ENCODE measurements at regions not wholly inside any gene's neighbourhood (a gene's known extent, or its start where the extent isn't known, plus 50 kb on each side); places are given as distances from the start of the nearest gene placed in this dataset.
A peak's percentile ranks its signal among the peaks of the same experiment; 100 is the strongest.

DNA sequence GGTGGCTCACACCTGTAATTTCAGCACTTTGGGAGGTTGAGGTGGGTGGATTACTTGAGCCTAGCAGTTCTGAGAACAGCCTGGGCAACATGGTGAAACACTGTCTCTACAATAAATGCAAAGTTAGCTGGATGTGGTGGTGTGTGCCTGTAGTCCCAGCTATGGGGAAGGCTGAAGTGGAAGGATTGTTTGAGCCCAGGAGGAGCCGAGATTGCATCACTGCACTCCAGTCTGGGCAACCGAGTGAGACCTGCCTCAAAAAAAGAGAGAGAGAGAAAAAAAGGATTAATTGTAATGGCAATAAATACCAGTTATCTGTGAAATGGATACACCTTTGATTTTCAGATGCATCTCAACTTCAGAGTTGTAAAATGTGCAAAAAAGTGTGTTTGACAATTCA is 58.8 kb downstream of the SPRY1 start:
- no peak for DNase-seq

DNA sequence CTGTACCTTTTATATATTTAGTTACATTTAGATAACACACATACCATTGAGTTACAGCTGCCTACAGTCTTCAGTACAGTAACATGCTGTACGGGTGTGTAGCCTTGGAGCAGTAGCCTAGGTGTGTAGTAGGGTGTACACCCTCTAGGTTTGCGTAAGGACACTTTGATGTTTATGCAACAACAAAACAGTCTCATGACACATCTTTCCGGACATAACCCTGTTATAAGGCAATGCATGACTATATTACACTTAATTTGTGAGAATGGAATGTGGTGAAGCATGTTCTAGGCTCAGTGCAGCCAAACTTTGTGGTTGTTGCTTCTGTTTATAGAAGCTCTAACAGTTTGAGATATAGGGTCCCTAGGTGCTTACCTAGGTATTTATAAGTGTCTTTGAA is 65.4 kb downstream of the SPRY1 start:
- DNase-seq, result no peak

DNA sequence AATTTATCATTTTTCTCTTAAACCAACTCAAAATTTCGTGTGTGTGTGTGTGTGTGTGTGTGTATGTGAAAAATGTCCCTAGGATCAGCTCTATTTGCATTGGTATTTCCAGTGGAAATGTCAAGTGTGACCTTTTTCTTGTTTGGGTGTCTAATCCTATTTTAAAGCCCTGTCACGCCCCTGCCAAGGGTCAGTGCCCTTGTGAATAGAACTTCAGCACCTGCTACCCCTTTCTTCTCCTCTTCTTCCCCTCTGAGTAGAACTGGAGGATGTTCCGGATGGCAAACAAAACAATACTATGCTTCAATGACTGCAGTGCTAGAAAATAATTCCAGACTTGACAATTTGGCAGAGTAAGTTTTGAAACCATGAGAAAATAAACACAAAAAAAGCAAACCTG is 67.3 kb downstream of the SPRY1 start:
- DNase-seq, result no peak

DNA sequence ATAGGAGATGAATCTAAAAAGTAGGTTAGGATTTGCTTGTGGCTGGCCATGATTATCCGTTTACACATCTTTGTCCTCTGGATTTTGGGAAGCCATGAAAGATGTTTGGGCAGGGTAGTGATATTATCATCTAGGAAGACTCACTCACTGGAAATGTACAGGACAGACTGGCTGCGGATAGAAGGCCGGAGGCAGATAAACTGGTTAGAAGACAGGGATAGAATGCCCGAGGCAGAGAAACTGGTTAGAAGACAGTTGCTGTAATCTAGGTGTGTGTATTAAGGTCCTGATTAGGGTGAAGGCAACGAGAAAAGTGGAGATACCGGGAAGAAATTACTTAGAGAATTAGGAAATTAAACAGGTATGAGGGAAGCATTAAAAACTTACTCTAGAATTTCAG is 68.8 kb downstream of the SPRY1 start:
- DNase-seq, result no peak

DNA sequence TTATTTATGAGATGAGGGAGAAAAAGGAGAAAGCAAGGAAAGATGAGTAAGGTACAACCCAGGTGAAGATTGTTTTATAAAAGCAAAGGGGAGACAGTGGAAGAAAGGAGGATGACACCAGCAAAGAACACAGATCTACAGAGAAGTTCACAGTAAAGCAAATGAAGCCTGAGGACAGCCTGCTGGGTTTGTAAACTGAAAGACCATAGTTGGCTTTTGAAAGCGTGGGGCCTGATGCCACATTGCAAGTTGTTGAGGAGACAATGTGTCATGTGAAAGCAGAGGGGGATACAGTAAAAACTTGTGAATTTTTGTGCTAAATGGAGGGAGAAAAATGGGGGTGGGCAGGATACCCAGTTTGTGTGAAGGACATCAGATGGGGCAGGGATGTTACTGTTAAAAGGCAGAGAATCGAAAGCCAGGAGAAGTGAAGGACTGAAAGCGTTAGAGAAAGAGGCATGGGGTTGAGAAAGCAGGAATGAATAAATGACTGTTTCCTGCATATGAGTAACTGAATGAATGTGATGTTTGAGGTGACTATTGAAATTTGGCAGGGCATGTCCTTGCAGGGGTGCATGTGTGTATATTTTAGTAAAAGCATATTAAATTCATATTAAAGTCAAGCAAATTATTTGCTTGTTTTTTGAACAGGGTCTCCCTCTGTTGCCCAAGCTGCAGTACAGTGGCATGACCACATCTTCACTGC is 69.6 kb downstream of the SPRY1 start:
- no peak for DNase-seq

DNA sequence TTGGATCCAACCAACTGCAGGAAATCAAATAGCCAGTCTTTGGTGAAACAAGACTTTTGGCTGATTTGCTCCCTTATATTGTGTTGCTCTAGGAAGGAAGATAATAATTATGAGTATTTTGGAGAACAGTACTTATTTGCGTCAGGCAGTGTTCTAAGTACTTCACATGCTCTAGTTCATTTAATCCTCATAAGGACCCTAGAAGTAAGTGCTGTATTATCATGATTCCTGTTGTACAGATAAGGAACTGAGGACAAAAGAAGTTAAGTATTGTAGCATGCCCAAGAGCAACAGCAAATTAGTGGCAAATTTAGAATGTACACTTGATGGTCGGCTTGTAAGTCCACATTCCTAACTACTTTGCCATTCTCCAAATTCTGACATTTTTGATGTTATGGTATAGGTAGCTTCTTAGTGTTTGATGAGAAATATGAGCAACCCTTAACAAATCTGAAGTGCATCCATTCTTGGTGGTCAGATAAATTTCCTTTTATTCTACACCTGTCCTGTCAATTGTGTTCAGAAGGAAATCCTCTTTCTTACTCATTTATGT is 72.0 kb downstream of the SPRY1 start:
- DNase-seq, result no peak

DNA sequence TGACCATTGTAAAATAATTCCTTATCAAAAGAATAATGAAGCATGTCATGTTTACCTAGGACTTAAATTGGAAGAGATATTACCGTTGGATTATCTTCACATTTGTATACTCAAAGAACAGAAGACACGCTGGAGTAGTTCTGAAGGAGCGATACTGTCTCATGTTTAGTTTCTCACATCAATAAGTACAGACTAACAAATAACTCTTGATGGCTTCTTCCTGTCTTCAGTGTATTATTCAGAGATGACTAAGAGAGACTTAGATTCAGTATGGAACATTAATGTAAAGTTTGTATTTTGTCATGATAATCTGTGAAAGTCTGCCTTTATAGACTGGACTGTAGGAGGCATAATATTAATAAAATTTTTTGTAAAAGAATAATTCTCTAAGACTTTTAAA is 72.7 kb downstream of the SPRY1 start:
- no peak for DNase-seq

DNA sequence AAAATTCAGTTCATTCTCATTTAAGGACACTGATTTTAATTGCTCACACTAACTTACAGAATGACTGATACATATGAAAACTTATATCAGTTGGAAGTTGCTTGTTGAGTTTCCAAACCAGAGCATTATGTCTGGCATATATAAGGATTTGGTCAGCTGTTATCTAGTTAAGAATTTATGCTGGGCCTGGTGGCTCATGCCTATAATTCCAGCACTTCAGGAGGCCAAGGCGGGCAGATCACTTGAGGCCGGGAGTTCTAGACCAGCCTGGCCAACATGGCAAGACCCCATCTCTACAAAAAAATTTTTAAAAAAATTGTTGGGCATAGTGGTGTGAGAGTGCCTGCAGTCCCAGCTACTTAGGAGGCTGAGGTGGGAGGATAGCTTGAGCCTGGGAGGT is 73.1 kb downstream of the SPRY1 start:
- no peak for DNase-seq

DNA sequence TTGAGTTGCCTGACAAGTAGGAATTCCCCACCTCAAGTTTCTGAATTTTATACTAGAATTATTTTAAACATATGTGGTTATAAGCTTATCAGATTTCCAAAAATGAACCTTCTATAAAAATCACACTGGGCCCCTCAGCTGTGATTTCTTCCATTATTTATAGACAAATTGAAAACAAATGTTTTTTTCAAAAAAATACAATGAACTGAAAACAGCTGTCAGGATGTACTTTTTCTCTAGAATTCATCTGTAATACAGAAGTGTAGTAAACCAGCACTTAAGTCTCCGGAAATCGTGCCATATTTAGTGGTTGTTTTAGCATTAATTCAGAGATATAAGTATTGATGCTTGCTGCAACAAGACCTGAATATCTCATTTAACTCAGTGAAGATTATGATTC is 74.0 kb downstream of the SPRY1 start:
- DNase-seq, result no peak

DNA sequence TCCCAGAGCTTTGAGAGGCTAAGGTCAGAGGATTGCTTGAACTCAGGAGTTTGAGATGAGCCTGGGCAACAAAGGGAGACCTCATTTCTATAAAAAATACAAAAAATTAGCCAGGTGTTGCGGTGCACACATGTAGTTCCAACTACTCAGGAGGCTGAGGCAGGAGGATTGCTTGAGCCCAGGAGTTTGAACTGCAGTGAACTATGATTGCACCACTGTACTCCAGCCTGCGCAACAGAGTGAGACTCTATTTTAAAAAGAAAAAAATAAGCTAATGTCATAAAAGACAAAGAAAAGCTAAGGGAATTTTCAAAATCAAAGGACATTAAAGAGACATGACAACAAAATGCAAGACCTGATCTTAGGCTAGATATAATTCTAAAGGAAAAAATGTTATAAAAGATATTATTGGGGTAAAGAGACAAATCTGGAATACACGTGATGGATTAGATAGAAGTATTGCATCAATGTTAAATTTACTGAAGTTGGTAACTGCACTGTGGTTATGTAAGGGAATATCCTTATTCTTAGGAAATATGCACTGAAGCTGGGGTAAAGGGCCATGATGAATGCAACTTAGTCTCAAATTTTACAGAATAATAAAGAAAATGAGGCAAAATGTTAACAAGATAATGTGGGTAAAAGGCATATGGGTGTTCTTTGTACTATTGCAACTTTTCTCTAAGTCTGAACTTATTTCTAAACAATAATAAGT is 75.2 kb downstream of the SPRY1 start:
- DNase-seq, result no peak

DNA sequence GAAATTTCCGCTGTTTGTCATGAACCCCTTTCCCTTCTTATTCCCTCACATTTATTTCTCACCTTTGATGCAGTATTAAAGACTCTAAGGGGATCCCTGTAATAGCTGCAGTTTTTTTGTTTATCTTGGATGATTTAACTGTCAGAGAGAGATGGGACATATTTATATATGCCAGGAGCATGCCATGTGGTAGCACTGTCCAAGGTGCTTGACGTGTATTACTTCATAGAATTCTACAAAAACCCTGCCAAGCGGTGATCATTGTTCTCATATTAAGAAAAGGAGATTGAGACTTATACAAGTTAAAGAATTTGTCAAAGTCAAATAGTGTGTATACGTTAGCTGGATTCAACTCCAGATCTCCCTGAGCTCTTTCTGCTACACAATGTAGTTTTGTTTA is 78.2 kb downstream of the SPRY1 start:
- no peak for DNase-seq

DNA sequence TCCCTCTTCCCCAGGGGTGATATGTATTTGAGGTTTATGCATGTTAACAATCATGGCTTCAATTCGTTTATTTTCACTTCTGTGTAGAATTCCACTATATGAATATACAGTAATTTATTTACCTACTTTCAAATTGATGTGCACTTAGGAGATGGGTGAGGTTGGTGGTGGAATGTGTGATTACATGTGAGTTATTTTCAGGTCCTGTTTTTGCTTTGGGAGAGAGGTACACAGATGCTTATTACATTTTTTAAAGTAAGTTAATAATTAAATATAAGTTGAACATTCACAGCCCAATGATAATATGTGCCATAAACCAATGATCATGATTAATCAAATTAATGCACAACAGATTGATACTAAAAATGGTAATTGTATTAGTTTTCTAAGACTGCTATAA is 79.5 kb downstream of the SPRY1 start:
- no peak for DNase-seq

DNA sequence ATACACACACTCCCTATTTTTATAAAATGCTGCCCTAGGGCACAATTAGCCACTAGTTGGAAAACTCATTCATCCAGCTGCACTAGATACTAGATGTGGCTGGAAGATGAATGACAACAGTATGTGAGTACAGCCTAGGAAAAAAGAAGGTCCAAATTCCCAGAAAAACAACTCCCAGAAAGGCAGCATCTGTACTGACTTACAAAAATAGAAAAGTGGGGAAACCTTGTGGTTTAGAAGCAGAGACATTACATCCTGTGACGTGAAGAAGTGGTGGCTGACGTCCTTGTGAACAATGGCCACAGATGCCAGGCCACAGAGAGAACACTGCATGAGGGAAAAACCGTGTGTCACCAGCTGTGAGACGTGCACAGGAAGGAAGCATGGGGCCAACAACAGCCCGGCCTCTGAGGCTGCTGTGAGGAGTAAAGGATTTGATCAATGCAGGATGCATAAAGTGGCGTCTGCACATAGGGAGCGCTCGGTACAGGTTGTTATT is 81.2 kb downstream of the SPRY1 start:
- DNase-seq, result no peak

DNA sequence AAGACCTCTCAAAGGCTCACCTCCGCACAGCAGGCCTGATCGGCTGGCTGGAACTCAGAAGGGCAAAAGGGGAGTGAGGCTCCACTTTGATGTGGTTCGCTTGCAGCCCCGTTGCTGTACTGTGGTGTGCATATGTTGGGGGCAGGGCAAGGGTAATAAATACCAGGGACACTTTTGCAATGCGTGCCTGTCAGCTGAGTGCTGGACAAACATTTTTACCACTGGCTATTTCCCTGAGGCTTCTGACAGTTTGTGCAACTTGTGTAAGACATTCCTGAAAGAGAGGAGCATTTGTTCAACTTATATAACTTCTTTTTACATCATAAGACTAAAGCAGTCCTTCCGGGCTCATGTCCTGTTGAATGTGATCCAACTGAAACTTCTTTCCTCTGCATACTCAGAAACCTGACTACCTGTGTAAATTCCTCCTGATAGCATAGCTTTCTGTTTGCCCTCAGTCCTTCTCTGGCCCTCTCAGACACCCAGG is 82.3 kb downstream of the SPRY1 start:
- peak; percentile 57 for DNase-seq

DNA sequence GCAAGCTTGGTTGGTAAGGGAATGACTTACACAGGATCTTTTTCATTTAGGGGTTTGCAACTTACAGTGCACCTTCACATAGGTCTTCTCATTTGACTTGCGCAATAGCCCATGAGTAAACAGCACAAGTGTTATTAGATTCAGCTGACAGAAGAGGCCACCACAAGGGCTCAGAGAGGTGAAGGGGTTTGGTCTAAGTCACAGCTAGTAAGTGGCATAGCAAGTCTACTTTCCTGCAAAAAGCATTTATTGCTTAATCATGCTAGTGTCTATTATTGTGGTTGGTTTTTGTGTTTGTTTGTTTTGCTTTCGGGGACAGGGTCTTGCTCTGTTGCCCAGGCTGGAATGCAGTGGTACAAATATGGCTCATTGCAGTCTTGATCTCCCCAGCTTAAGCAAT is 83.3 kb downstream of the SPRY1 start:
- no peak for DNase-seq

DNA sequence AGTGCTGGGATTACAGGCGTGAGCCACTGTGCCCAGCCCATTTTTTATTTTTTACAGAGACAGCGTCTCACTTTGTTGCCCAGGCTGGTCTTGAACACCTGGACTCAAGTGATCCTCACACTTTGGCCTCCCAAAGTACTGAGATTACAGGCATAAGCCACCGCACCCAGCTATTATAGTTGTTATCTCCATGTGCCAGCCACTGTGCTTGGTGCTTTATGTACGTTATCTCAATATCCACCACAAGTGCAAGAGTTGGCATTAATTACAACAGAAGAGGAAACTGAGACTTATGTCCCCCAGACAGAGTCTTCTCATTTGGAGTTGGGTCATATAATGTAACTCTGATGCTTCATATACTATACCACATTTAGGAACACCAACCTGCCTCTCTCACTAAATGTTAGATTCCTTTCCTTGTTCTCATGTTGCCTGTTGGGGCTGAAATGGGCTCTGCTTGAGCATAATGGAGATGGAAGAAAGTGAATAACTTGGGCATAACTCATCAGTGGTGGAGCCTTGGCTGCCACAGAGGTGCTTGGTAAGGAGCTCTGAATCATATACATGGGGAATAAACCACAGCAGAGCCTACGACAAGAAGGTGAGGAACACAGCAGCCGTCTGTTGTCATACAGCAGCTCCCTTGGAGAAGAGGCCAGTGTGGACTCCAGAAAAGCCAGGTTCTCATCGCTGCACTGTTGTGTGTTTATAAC is 84.3 kb downstream of the SPRY1 start:
- no peak for DNase-seq

DNA sequence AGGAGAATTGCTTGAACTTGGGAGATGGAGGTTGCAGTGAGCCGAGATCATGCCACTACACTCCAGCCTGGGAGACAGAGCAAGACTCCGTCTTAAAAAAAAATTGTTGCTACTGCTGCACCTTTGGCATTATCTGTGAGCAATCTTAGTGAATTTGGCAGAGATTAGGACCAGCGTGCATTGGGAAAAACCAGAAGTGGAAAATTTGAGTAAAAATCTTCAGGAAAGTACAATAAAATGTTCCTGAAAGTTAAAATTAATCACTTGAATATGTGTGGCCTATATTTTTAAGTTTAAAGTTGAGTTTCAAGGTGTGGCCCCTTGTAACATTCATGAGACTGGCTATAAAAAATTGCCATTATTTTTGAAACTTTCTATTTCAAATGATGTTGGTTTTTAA is 85.1 kb downstream of the SPRY1 start:
- no peak for DNase-seq

DNA sequence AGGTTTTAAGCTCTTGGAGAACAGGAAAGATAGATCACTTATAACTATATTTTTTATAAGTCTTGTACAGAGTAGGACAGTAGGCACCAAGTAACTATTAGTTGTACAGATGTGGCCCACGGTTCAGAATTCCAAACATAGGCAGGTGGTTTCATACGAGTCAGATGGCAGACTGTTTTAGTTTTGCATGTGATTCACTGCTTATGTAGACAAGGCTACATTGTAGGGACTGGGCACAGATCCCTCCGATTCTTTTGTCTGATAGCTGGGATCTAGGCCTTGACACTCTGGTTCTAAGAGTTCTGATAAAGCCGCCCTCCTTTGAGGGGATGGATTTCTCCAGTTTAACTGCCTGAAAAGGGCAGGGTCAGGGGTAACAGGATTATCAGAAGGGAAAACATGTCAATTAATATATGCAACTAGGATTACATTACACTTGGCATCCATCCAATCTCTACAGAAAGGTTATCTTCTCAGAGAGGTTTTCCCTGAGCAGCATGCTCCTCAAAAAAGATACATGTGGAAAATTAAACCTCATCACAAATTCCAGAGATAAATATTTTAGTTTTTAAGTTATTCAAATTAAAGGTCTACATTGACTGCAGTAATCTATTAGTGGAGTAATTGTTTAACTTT is 87.8 kb downstream of the SPRY1 start:
- no peak for DNase-seq

DNA sequence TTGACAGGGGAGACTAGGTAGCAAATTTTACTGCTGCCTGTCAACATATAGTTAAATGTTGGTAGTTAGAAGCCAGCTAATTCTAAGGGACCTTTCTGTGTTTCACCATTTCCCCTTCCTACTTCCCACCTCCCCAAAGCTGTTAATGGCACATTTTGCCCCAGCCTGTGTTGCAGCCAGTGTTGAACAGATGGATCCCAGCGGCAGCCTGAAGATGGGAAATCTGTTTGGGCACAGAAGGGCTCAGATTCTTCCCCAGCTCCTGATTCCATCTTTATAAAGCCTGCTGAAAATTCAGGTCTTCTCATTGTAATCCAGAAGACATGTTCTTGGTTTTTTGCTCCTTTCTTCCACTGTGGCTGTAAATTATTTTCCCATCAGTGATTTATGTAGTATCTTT is 89.0 kb downstream of the SPRY1 start:
- no peak for DNase-seq

DNA sequence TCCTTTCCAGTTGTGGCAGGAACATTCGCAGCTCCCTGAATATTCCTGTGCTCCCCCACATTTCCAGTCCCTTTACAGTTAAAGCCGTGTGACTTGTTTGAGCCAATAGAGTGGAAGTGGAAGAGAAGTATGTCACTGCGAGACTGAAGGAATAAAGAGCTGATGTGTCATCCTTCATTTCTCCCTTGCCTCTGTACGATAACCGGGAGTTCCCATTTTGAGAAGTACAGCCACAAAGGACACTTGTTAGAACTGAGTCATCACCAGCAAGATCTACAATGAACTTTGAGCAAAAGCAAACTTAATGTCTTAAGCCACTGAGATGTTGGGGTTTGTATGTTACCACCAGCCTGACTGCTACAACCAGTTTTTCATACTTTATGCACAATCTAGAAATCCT is 92.3 kb downstream of the SPRY1 start:
- no peak for DNase-seq

DNA sequence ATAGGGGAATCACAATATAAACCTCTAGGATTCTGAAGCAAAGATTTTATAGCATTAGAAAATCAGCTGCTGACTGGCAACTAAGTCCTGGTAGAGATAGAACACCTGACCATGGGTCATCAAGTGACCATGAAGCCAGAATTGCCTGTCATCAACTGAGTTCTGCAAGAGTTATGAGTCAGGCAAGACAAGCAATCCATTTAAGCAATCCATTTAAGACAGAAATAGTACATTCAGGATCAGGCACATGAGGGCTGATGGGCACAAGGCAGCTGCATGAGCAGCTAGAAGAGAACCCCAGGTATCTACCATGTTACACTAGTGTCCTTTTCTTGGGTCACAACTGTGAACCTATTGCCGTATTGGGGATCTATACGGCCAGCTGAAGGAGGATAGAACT is 98.9 kb downstream of the SPRY1 start:
- no peak for DNase-seq

DNA sequence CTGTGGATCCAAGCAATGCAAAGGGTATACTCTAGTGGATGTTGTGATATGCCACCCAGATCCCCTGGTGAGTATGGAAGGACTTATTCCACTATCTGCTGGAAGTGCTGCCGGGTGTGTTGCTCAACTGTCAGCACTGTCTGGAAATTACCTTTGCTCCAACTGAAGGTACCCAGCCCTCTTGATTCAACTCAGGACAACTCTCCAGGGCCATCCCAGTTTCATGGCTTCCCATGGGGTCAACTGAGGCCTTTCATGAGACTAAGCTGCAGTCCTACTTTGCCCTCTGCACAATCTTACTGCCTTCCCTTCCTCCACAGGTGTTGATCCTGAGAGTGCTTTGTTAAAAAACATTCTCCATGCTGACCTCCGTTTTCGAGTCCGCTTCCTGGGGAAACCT is 99.8 kb downstream of the SPRY1 start:
- no peak for DNase-seq
